GM19468 (cell line): ENCODE measurements at regions not wholly inside any gene's neighbourhood (a gene's known extent, or its start where the extent isn't known, plus 50 kb on each side); places are given as distances from the start of the nearest gene placed in this dataset.

Experiments
- ATAC-seq: cut with Tn5 transposase; IDR thresholded peaks from one replicate; pipeline ENCODE4 v1.9.1; 2021; ENCODE audit warnings: mild to moderate bottlenecking, moderate library complexity, moderate number of reproducible peaks; ENCODE audit not compliant: unreplicated experiment; ENCODE audit errors: extremely low read depth

DNA sequence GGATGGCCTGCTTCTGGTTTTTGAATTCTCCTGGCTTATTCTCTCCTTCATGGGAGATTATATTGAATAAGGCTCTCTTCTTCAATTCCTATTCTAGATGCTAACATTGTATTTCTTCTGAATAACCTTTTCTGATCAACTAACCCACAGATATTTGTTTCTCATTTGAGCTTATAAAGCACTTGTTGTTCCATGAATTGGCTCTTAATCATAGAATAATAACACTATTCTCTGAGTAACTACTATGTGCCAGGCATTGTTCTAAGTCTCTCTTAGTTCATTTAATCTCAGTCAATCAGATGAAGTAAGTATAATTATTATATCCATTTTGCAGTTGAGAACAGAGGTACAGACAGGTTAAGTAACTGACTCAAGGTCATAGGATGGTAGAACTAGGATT lies 136.3 kb upstream of the MLIP start:
- ATAC-seq = no peak

DNA sequence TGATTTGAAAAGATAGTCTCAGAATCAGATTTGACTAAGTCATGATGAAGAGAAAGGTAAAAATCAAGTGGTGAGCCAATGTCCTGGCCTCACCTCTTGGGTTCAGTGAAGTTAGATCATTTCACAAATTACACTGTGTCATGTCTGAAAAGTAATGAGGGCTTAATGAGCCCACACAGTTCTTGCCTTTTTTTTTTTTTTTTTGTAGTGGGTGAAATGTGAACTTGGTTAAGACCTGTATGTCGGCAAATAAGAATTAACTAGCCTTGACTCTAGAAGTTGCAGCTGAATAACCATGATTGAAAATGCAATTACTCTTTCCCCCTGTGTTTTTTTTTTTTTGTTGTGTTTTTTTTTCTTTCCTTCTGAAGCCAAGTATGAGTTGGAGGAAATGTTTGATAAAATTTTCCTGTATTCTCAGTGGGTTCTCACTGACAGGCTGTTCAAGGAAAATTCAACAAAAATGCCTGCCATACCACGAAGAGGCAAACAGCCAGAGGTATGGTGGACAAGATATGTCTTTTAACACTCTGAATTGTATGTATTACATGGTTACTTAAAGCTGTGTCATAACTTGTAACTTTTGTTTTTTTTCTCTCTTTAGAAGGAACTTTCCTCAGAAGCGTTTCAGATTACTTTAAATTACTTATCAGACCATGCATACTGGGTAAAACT lies 135.2 kb upstream of the MLIP start:
- ATAC-seq = no peak

DNA sequence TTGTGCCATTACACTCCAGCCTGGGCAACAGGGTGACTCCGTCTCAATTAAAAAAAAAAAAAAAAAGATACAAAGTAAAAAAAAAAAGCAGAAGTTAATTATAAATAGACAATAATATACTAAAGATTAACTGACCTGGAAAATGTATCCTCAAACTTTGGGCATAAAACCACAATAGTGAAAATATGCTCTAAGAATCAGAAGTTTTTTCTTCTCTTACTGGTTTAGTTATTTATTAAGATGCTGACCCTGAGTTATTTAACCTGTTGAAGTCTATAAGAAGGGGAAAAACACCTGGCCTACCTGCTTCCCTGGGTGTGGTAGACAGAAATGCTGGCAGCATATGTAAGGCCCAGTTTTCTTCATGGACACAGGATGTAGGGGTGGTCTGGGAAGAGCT lies 133.7 kb upstream of the MLIP start:
- ATAC-seq = no peak

- ATAC-seq = no peak
These were observed 131.7 kb upstream of the MLIP start for GRCh38 chr6:53979468-53980067.

GRCh38 chr6:53982366-53983050 lies 128.7 kb upstream of the MLIP start:
- ATAC-seq = no peak

DNA sequence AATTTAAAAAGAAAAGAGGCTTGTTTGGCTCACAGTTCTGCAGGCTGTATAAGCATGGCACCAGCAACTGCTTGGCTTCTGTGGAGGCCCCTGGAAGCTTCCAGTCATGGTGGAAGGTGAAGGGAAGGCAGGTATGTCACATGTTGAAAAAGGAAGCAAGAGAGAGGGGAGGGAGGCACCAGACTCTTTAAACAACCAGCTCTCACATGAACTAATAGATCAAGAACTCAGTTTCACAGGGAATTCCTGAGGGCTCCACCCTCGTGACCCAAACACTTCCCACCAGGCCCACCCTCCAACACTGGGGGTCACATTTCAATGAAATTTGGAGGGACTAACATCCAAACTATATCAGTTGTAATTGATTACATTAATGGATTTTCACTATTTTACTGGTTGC lies 127.9 kb upstream of the MLIP start:
- ATAC-seq = no peak

- ATAC-seq = no peak
These were observed 127.1 kb upstream of the MLIP start for GRCh38 chr6:53984163-53984562.

DNA sequence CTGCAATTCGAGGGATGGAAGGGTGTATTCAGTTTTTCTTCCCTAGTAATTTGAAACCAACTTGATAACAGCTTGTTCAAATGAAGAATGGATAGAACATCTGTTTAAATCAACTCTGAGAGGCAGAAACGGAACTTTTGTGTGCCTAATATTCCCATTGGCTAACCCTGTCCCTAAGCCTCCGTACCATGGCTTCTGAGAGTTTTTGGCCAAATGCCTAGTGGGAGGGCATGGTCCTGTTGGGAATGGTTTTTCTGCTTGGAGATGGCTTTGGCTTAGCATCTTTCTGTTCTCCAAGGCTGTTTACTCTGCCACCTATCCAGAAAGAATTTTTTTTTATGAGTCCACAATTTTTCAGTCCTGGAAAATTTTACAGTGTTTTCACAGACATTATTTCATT lies 126.7 kb upstream of the MLIP start:
- ATAC-seq = no peak

- no peak for ATAC-seq
These were observed 125.9 kb upstream of the MLIP start for GRCh38 chr6:53985366-53985765.

GRCh38 chr6:53986165-53986720 lies 125.0 kb upstream of the MLIP start:
- peak; percentile 74 for ATAC-seq

- no peak for ATAC-seq
These were observed 124.3 kb upstream of the MLIP start for GRCh38 chr6:53986721-53987521.

- no peak for ATAC-seq
These were observed 123.7 kb upstream of the MLIP start for GRCh38 chr6:53987522-53987888.

- no peak for ATAC-seq
These were observed 121.7 kb upstream of the MLIP start for GRCh38 chr6:53989504-53989903.

GRCh38 chr6:53992522-53992921 lies 118.7 kb upstream of the MLIP start:
- ATAC-seq = no peak

DNA sequence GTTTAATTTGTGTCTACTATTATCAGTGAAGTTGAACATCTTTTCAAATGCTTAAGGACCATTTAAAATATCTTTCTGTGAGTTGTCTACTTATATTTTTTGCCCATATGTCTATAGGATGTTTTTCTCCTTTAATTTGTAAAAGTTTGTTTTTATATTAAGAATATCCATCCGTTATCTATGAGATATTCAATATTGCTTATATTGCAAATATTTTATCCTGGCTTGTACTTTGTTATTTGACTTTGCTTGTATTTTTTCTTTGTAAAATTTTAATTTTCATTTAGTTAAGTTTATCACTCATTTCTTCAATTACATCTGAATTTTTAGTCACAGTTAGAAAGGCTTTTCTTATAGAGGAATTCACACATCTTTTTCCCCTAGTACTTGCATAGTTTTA lies 117.0 kb upstream of the MLIP start:
- ATAC-seq = no peak

DNA sequence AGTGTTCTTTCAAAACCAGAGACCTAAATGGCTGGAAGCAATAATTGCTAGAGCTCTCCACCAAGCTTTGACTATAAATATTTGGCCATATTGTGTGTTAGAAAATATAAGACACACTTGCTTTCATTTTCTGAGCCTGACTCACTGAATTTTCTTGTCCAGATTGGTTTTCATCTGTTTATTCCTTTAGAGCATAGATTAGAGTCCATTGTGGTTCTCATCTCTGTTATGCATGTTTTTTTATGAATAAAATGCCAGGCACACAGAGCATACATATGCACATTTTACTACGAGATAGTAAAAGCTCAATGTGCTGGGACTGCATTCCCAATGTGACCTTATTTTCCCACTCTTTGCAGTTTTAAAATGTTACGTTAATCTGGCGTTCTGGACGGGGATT lies 115.3 kb upstream of the MLIP start:
- ATAC-seq = no peak

DNA sequence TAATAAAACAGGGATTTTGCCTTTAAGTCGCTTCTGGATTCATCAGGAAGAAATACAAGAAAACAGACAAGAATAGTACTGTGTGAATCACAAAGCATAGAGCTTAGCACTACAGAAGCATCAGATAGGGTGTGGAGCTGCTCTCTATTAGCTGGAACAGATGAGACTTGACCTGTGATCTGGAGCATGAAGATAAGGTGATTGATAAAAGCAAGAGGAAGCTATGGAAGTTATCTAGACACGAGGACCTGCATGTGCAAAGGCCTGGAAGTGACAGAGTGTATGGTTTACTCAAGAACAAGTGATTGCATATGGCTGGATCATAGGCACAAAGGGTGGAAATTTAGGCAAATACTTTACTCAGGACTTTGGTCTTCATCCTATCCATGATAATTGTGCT lies 112.9 kb upstream of the MLIP start:
- no peak for ATAC-seq

DNA sequence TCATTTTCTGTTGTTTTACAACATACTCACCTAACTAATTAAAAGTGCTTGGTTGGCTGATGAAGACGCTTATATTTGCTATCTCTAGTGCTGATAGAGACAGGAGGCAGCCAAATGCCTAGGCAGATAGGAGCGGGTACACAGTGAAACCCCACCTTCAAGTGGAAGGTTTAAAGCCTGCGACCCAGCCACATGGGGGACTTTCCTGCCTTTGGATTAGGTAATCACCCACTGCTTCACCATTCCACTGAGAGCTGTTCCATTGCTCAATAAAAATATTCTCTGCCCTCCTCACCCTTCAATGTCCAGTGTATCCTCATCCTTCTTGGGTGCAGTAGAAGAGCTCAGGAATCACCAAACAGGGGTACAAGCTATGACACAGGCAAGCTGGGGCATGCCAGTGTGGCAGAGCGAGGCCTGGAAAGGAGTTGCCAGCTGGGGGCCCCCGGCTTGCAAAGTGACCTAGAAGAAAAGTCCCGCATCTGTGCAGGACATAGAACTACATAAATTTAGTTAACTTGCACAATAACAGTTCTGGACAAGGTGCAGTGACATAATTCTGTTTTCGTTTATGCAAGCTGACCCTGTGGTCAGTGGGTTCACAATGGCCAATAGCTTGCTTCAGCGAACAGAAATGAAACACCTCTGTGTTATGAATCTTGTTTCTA lies 112.0 kb upstream of the MLIP start:
- no peak for ATAC-seq

GRCh38 chr6:54002116-54002515 lies 109.1 kb upstream of the MLIP start:
- ATAC-seq = no peak

- no peak for ATAC-seq
These were observed 107.9 kb upstream of the MLIP start for GRCh38 chr6:54003316-54003715.
